CD4-positive, alpha-beta T cell treated with Interleukin-17A for 1 hour (primary cell): ENCODE measurements at regions not wholly inside any gene's neighbourhood (a gene's known extent, or its start where the extent isn't known, plus 50 kb on each side); places are given as distances from the start of the nearest gene placed in this dataset.
"Not testable (repeated sequence)": the region's sequence is repeated elsewhere in the genome, so short reads cannot be mapped to it uniquely, and the experiment has no call there.

ENCODE experiments used
- DNase-seq: peaks from one replicate; pipeline ENCODE4 v3.0.0-alpha.2; 2020

DNA sequence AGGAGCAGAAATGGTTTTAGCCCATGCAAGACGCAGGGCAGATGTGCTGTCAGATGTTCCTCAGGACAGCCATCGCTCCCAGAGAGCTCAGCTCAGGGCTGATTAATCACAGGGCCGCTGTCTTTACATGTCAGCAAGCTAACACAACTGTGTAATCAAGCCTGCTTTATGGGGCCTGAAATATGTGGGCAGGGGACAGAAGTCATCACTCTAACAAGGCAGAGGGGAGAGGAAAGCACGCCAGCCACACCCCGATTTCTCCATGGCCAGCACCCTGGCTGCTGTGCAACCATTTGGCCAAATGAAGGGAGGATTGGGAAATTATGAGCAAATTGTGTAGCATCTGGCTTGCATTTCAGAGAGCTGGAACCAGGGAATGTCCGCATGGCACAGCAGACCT, 368.8 kb downstream of the NPHP4 start:
- no peak for DNase-seq

DNA sequence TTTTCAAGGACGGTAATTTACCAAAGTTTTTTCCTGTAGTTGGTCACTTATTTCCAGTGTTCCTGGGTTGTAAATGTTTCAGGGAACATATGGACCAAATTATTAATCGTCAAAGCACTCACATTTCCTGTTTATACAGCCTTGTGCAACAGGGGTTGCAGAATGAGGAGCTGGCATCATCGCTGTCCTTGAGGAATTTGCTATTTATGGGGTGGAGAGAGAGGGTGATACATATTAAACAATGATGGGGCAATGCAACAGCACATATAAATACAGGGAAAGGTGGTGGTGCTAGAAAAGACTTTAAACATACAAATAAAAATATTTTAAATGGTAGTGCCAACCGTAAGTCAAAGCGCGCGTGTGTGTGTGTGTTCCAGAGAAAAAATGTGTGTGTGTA, 369.8 kb downstream of the NPHP4 start:
- DNase-seq = no peak

GRCh38 chr1:5621692-5622091, 370.5 kb downstream of the NPHP4 start:
- DNase-seq = no peak

GRCh38 chr1:5620997-5621396, 371.2 kb downstream of the NPHP4 start:
- no peak for DNase-seq

DNA sequence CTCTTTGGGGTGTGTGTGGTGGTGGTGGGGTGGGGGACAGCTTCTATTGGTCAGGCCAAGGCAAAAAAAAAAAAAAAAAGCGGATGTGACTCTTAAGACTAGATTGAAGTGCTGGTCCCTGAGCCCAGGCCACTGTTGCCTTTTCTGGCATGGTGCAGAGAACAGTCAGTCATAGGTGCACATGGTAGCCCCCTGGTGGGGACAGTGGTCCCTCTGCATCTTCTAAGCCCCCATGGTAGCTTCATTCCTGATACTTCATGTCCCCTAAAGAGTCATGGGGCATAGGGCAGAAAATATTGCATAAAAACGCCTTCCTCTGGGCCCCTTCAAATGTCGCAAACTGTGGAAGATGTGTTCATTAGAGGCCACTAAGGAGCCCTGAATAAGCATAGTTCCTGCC, 371.8 kb downstream of the NPHP4 start:
- no peak for DNase-seq

- no peak for DNase-seq
These were observed 372.8 kb downstream of the NPHP4 start for GRCh38 chr1:5619469-5619868.

DNA sequence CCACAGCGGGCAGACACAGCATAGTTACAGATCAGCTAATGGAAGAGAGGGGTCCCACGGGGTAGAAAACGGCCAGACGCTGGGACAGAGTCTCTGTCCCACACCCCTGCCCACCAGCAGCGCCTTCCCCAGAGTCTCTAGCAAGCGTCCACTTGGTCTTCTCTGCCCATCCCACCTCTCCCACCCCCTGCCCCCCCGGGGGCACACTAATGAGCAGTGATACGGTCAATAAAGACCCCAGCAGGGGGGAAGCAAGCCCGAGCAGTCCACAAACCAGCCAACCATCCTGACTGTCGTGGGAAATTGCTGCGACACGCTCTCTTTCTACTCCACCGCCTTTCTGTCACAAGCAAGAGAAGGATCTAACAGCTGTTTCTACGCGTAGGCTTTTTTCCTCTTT, 374.7 kb downstream of the NPHP4 start:
- DNase-seq = no peak

- no peak for DNase-seq
These were observed 375.1 kb downstream of the NPHP4 start for GRCh38 chr1:5617179-5617520.

- no peak for DNase-seq
These were observed 375.7 kb downstream of the NPHP4 start for GRCh38 chr1:5616366-5617178.

DNA sequence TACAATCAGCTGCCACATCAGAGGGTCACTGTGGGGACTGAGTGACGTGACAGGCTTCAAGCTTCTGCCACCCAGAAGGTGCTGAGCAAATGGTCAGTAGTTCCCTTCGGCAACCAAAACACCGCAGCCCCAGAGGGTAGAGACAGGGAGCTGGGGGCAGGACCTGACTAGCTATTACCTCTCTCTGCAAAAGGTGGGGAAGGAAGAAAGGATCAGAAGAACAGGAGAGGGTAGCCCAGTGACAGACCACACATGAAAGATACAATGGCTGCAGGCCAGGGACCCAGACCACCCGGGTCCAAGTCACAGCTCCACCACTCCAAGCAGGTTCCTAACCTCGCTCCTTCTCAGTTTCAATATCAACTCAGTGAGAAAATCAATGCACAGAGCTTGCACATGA, 377.1 kb downstream of the NPHP4 start:
- no peak for DNase-seq

DNA sequence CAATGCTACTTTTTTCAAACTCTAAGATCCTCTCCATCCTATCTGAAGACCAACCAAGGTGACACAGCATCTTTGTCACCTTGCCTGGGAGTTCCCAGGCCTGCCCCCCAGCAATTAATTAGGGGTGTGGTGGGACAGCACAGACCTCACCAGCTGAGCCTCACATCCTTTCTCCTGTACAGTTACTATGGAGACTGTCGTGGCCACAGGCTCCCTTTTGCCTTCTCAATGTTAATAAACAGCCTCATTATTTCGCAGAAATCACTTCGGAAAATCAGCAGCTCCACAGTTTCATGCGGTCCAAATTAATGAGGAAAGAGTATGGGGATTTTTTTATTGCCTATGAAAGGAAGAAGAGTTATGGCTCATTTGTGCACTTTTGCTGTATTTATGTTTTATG, 378.3 kb downstream of the NPHP4 start:
- DNase-seq = no peak

- DNase-seq = no peak
These were observed 380.4 kb downstream of the NPHP4 start for GRCh38 chr1:5611851-5612250.

DNA sequence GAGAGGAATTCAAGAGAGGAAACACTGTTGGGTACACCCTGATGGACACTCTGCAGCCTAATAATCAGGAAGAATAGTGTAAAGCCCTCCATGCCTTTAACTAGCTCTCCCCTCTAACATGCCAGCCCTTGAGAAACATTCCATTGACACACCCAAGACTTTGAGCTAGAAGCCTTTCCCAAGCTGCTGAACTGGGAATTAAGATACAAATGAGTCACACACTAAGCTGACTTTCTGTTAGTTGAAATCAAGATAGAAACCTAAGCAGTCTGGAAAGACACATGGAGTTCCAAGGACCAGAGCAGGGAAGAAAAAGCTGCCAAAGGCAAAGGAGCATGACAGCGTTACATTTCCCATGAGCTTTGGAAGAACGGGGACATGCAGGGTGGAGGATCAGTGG, 380.8 kb downstream of the NPHP4 start:
- no peak for DNase-seq

DNA sequence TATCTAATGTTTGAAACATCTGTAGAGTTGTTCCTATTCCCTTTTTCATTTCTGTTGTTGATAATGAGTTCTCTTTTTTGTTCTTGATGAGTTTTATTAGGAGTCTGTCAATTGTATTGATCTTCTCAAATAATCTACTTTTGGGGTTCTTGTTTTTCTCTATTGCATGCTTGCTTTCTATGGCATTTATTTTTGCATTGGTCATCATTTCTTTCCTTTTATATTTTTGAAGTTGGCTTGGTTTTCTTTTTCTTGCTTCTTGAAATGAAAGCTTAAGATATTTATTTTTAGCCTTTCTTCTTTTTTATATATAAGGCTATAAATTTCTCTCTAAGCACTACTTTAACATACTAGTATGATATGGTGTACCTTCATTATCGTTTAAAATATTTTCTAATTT, 381.8 kb downstream of the NPHP4 start:
- no peak for DNase-seq

GRCh38 chr1:5603353-5604104, 388.7 kb downstream of the NPHP4 start:
- DNase-seq = no peak

GRCh38 chr1:5602718-5603117, 389.5 kb downstream of the NPHP4 start:
- DNase-seq = not testable (repeated sequence)

- no peak for DNase-seq
These were observed 390.7 kb downstream of the NPHP4 start for GRCh38 chr1:5601516-5601915.

- no peak for DNase-seq
These were observed 392.7 kb downstream of the NPHP4 start for GRCh38 chr1:5599541-5599940.

GRCh38 chr1:5598824-5599395, 393.3 kb downstream of the NPHP4 start:
- DNase-seq = no peak

DNA sequence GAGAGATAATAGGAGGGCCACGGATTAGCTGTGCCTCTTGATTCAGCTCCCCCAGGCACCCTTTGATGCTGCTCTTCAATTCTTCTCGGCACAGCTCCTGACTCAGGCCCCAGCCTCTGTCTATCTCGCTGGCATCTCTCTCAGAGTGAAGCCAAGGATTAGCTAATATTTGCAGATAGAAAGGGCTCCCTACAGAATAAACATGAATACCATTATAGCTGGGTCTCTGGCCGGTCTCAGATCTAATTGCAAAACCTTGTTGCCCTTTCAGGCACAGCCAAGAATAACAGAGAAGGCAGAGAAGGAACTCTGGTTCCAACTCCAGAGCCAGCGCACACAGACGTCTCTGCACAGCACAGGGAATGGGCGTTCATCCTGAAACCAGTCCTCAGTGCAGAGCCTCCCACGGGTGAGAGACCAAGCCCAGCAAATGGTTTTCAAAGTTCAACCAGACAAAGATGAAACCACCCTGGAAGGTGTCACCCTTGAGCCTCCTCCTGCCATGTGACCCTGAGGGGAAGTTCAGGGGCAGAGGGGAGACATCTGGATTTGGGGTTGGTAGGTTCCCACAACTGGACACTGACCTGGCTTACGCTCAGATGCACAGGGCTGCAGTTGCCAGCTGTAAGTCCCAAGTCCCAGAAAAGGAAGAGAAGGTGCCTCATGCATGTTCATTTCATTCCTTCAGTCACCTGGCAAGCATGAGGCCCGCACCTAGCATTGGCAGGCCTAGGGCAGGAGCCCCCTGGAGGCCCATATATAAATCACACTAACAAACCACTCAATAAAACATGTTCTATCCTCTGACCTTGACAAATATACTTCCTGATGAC, 394.0 kb downstream of the NPHP4 start:
- no peak for DNase-seq

DNA sequence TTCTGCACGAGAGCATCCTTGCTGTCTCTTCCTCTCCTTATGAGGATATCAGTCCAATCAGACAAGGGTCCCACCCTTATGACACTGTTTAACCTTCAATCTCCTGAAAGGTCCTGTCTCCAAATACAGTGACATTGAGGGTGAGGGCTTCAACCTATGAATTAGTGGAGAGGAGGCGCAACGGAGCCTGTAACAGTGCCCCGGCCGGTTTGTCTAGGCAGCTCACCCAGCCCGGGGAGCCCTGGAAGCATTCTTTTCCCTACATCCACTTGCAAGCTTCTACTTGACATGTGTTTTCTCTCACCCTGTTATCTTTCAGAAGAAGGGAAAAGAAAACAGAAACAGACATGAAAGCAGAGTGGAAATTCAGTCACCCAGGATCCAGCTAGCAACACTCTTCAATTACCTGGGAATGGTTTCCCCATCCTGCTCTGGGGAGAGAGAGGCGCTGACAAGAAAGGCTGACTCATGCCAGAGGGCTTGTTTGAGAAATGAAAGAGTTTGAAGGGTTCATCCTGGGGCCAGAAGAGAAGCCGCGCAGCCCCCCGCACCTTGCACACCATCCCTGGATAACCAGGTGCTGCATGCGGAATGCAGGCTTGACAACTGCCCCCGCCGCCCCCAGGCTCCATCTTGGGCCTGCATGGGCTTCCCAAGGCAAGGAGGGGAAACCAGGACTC, 394.9 kb downstream of the NPHP4 start:
- no peak for DNase-seq

DNA sequence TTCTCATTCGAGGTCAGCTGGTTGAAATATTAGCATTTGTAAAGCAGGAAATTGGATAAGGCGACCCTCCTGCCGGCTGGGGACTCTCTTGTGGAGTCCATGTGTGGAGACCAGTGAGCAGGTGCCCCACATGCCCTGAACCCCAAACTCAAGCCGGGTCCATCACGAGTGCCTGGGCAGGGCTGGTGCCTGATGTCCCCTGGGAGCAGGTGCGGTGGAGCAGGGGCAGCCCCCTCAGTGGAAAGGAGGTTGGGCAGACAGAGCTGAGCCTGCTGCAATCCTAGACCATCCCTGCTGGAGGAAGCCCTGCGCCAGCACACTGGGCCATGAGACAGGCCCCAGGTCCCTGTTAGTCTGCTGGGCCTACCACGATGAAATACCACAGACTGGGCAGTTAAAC, 395.6 kb downstream of the NPHP4 start:
- no peak for DNase-seq
